NCI-H2029 treated with DMSO at 0.1 percent for 48 hours (cell line): ENCODE measurements at regions not wholly inside any gene's neighbourhood (a gene's known extent, or its start where the extent isn't known, plus 50 kb on each side); places are given as distances from the start of the nearest gene placed in this dataset.
"Not testable (repeated sequence)": the region's sequence is repeated elsewhere in the genome, so short reads cannot be mapped to it uniquely, and the experiment has no call there.

Experiments
- DNase-seq: peaks from one replicate; lab custom pipeline; 2025; lab: John Stamatoyannopoulos, UW

- DNase-seq = no peak
Measured at GRCh38 chr6:113754291-113754690, 102.9 kb upstream of the MARCKS start.

GRCh38 chr6:113755449-113756289 is 101.5 kb upstream of the MARCKS start:
- DNase-seq = no peak

- DNase-seq = no peak
Measured at GRCh38 chr6:113756290-113756665, 100.9 kb upstream of the MARCKS start.

- no peak for DNase-seq
Measured at GRCh38 chr6:113758214-113758613, 98.9 kb upstream of the MARCKS start.

- DNase-seq = no peak
Measured at GRCh38 chr6:113758826-113759574, 98.1 kb upstream of the MARCKS start.

DNA sequence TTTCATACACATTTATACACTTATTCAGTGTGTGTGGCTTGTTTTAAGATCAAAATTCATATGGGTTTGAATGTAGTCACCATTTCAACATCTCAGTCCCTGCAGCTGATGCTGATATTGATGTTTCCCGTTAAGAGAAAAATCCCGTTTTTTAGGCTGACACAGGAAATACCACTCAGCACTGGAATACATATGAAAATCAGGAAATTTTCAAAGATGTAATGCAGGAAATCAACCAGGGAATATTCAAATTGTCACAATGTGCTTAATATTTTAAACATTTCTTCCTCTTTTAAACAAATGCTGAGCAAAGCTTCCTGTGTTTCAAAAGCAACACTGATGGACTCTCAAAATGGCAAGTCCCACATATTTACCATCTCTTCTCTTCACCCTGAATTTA is 94.5 kb upstream of the MARCKS start:
- no peak for DNase-seq

GRCh38 chr6:113763311-113763766 is 93.8 kb upstream of the MARCKS start:
- DNase-seq = no peak

DNA sequence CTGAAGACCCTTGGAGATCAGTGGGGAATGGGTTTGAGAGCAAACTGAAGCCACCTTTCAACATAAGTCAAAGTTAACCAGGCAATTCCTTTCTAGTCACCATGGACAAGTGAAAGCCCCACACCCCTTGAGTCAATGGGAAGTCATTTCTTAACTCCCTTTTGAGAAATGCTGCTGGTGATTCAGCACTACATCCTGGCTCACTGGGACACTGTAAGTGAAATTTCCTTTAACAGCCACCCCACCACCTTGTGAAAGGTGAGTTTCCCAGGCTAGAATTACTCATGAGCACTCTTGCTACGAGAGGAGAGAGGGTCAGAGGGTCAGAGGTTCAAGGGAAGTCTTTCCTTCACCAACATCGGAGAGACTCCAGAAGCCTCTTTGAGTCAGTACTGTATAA is 93.3 kb upstream of the MARCKS start:
- no peak for DNase-seq

DNA sequence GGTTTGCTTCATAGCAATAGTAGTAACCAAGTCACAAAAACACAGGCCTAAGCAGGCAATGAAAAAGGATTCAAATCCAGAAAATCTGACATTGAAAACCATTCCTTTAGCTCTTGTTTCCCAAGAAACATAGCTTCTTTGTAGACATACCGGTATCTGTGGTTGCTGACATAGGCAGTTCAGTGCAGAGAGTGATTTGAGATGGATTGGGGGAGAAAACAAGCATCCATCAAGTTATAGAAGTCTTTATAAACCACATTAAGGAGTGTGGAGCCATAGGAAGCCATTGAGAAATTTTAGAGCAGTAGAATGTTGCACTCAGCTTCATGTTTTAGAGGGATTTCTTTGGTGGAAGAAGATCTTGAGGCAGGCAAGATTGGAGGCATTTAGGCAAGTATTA is 91.2 kb upstream of the MARCKS start:
- no peak for DNase-seq

- DNase-seq = no peak
Measured at GRCh38 chr6:113767985-113768384, 89.2 kb upstream of the MARCKS start.

DNA sequence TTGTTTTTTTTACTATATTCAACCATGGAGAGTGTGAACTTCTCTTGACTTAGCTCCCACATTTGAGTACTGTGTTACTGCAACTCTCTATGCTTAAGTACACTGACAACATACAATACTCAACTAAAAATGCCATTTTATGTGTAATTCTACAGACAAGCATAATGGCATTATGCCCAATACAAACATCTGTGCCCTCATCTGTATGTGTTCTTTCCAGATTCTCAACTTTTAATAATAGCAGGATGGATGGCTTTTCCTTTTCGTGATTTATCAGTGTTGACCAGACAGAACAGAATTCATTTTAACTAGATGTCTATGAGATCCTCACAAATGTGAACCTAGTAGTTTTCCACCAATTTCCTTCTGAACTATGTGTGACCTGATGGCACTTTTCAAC is 84.2 kb upstream of the MARCKS start:
- no peak for DNase-seq

GRCh38 chr6:113774127-113774825 is 82.9 kb upstream of the MARCKS start:
- DNase-seq = no peak

DNA sequence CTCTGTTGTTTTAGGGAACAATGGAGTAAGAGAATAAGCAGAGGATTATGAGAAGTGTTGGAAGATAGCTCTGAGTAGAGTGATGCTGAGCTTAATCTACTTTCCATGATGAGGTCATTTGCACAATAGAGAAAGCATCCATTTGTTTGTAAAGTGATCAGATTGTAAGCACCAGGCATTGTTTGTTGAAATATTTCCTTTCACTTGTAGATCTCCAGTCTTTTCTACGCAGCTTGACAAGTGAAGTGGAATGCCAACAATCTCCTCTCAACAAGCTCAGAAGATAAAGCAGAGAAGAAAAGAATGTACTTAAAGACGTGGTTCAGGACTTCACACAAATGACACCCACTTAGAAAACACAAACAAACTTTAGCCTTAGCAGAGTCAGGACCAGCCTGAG is 80.1 kb upstream of the MARCKS start:
- DNase-seq = peak; percentile 31

DNA sequence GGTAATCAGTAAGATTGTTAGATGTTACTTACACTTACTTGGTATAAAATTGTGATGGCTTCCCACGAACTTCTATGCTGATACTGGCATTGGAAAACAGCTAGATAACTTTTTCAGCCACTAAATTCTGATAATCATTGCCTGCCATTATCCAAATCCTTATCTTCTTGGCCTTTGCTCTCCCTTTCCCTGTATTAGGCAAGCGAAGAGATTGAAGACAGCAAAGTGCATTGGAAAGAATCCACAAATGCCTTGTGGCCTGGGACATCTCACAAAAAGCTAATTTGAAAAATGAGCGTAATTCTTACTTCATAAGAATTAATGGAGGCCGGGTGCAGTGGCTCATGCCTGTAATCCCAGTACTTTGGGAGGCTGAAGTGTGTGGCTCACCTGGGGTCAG is 79.5 kb upstream of the MARCKS start:
- no peak for DNase-seq

DNA sequence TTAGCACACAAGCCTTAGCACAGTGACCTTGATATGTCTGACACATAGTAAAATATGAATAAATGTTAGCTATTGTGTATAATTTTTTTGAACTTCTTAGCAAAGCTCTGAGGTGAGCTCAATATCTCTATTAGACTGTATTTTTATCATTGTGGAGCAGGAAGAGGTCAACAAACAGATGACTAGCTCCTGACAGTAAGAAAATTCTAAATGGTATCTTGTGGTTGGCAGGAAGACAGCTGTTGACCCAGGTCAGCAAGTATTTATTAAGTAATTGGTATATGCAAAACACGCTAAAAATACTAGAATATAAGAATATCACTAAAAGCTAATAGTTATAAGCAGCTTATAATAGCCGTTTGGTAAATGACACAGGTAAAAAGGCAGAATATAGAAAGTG is 77.5 kb upstream of the MARCKS start:
- DNase-seq = no peak

DNA sequence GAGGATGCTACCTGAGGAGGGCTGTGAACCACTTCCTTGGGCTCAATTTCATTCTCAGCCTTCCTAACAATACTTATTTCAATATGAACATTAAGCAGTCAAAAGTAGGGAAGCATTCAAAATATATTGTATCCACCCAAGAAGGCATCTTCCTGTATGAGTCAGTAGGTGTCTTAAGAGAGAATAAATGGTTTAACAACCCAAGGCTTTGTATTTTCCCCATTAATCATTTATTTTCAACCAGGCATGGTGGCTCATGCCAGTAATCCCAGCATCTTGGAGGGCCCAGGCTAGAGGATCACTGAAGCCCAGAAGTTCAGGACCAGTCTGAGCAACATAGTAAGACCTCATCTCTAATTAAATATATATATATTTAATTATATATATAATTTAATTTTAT is 74.5 kb upstream of the MARCKS start:
- no peak for DNase-seq

GRCh38 chr6:113786168-113786567 is 71.0 kb upstream of the MARCKS start:
- DNase-seq = no peak

- DNase-seq = no peak
Measured at GRCh38 chr6:113788586-113788985, 68.6 kb upstream of the MARCKS start.

- DNase-seq = not testable (repeated sequence)
Measured at GRCh38 chr6:113791225-113791624, 65.9 kb upstream of the MARCKS start.

- DNase-seq = not testable (repeated sequence)
Measured at GRCh38 chr6:113795371-113795770, 61.8 kb upstream of the MARCKS start.

DNA sequence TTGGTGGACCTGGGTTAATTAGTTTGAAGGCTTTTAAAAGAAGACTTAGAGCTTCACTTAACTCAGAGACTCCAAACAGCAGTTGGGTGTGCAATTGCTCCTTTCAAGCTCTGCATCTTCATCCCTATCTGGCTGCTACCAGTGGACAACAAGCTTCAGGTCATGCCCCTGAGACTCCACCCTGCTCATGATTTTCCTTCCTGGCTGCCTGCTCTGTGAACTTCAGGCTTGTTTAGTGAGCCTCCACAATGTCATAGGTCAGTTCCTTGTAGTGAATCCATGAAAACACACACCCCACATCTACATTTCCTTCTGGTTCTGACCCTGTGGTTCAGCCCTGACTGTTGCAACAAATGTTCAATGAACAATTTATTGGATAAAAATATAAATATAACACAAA is 61.1 kb upstream of the MARCKS start:
- no peak for DNase-seq

DNA sequence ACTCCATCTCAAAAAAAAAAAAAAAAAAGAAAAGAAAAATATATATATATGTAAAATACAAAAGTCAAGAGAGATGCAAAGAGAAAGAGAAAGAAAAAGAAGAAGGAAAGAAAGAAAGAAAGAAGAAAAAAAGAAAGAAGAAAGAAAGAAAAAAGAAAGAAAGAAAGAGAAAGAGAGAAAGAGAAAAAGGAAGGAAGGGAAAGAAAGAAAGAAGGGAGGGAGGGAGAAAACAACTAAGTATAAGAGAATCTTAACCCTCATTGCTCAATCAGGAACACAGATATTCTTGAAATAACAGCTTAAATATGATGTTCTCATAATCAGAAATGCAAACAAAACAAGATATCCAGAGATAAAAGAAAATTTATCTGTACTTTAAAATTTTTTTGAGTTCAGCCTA is 54.4 kb upstream of the MARCKS start:
- no peak for DNase-seq
